ENCODE measurements at regions not wholly inside any gene's neighbourhood (a gene's known extent, or its start where the extent isn't known, plus 50 kb on each side); places are given as distances from the start of the nearest gene placed in this dataset.

DNA sequence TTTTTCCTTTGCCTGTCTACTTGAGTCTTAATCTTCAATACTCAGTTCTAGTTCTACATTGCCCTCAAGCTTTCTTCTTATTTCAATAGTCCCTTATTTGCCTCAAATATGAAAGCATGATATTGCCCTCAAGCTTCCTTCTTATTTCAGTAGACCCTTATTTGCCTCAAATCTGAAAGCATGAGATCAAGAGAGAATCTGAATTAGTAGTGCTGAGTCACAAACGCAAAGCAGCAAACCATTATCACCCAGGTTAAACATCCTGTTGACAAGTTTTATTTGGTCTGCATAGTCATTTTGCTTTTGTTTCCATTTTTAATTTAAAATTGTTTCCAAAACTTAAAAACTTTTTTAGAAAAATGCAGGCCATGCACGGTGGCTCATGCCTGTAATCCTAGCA lies 583.3 kb upstream of the FSHR start:
- no peak for TF ChIP-seq POLR2AphosphoS5 (IDR thresholded peaks at IDR 0.05; ENCODE audit: low read depth, low read length)
- TF ChIP-seq POLR2A (IDR thresholded peaks at IDR 0.05; ENCODE audit: low read depth, low read length), result no peak
- TF ChIP-seq TAF1 (IDR thresholded peaks at IDR 0.05; ENCODE audit: borderline replicate concordance, low read depth, low read length), result no peak

Measured in GM12892 (cell line).